HCT116 (cell line): ENCODE measurements at regions not wholly inside any gene's neighbourhood (a gene's known extent, or its start where the extent isn't known, plus 50 kb on each side); places are given as distances from the start of the nearest gene placed in this dataset.

ENCODE experiments used
- ATAC-seq: fragments of 200-7000 bp; cut with Tn5 transposase; 2 replicates; pipeline ENCODE4 v1.9.1; 2020; ENCODE audit warnings: mild to moderate bottlenecking, moderate library complexity
- BruUV-seq: library from RNA; stranded (reverse); fragments of 400-500 nt; replicated peaks from 2 replicates; lab custom pipeline; 2021; lab: Mats Ljungman, UMichigan
- CTCF ChIA-PET: fragments of 300-600 bp; sonication (Branson Sonifier 250); formaldehyde crosslinking; loops from one replicate; lab custom pipeline; 2021; ENCODE audit warnings: antibody characterized with exemption; lab: Charles Lee
- POLR2A ChIA-PET: fragments of 300-600, 350-600 bp; sonication (Branson Sonifier 250); formaldehyde crosslinking; loops from one replicate; lab custom pipeline; 2021; ENCODE audit warnings: antibody characterized with exemption; lab: Charles Lee
- RAD21 ChIA-PET, 2 experiments: fragments of 300-600 bp; sonication (Branson Sonifier 250); formaldehyde crosslinking; loops; one replicate each; lab custom pipeline; 2023; ENCODE audit warnings: low total read pairs in 2 of 2; ENCODE audit not compliant: uncharacterized antibody in 2 of 2, unreplicated experiment in 2 of 2, low non-redundant PET in 1 of 2; lab: Charles Lee
- DNase-seq: peaks from one replicate; pipeline ENCODE4 v3.0.0-alpha.2; 2010; ENCODE audit warnings: low read depth, low spot score
- H2AFZ ChIP-seq: fragments of 200-600 bp; shearing (Covaris generic), sonication (generic); 2 replicates; pipeline ENCODE4 v1.6.1; 2017; ENCODE audit warnings: low read depth, mixed run types, mixed read lengths, antibody characterized with exemption, low read length; ENCODE audit not compliant: poor library complexity, severe bottlenecking
- H3K27ac ChIP-seq: 2 replicates; pipeline ENCODE4 v1.5.1; 2012; ENCODE audit warnings: low read depth, low read length
- H3K27me3 ChIP-seq: fragments of 200-600 bp; sonication (generic); 2 replicates; pipeline ENCODE4 v1.6.1; 2016; ENCODE audit warnings: mixed run types, low read length, mixed read lengths; ENCODE audit not compliant: insufficient read depth
- H3K36me3 ChIP-seq, 2 experiments: fragments of 200-500 bp in 1 of 2; fragments of 200-600 bp in 1 of 2; sonication (Bioruptor generic) in 1 of 2; sonication (generic) in 1 of 2; 2 replicates each; pipeline versions ENCODE4 v1.5.1 to v1.6.1; 2014 to 2016; ENCODE audit warnings: low read length in 2 of 2, inconsistent platforms in 1 of 2, mixed read lengths in 1 of 2, mixed run types in 1 of 2; ENCODE audit not compliant: insufficient read depth in 2 of 2, control insufficient read depth in 1 of 2
- H3K4me1 ChIP-seq, 2 experiments: fragments of 200-600 bp in 1 of 2; sonication (generic) in 1 of 2; 2 replicates each; pipeline versions ENCODE4 v1.5.1 to v1.6.1; 2012 to 2017; ENCODE audit warnings: low read length in 2 of 2, inconsistent platforms in 1 of 2, mild to moderate bottlenecking in 1 of 2, mixed read lengths in 1 of 2, mixed run types in 1 of 2, moderate library complexity in 1 of 2; ENCODE audit not compliant: insufficient read depth in 2 of 2, control insufficient read depth in 1 of 2
- H3K4me2 ChIP-seq: fragments of 200-600 bp; sonication (generic); 2 replicates; pipeline ENCODE4 v1.6.1; 2017; ENCODE audit warnings: mixed run types, low read length, mixed read lengths
- H3K4me3 ChIP-seq, 2 experiments: fragments of 200-600 bp in 1 of 2; sonication (generic) in 1 of 2; replicated peaks in 1 of 2; 2 replicates each; pipeline ENCODE4 v1.5.1; 2011 to 2016; ENCODE audit warnings: low read length in 2 of 2, control low read depth in 1 of 2, low read depth in 1 of 2, mild to moderate bottlenecking in 1 of 2, mixed read lengths in 1 of 2, mixed run types in 1 of 2
- H3K79me2 ChIP-seq: fragments of 200-600 bp; sonication (generic); 2 replicates; pipeline ENCODE4 v1.6.1; 2017; ENCODE audit warnings: mild to moderate bottlenecking, mixed run types, low read length, moderate library complexity, mixed read lengths; ENCODE audit not compliant: insufficient read depth
- H3K9ac ChIP-seq: fragments of 200-600 bp; sonication (generic); 2 replicates; pipeline ENCODE4 v1.6.1; 2016; ENCODE audit warnings: low read length, mixed read lengths
- H3K9me2 ChIP-seq: fragments of 200-600 bp; sonication (generic), shearing (Covaris generic); 2 replicates; pipeline ENCODE4 v1.6.1; 2017; ENCODE audit warnings: mixed run types, mild to moderate bottlenecking, moderate library complexity; ENCODE audit not compliant: insufficient read depth
- H3K9me3 ChIP-seq, 2 experiments: fragments of 200-500 bp in 1 of 2; fragments of 200-600 bp in 1 of 2; sonication (Bioruptor generic) in 1 of 2; sonication (generic) in 1 of 2; 2 replicates each; pipeline ENCODE4 v1.6.1; 2014 to 2017; ENCODE audit warnings: low read length in 2 of 2, mixed read lengths in 2 of 2, inconsistent platforms in 1 of 2, low read depth in 1 of 2, mild to moderate bottlenecking in 1 of 2, mixed run types in 1 of 2, moderate library complexity in 1 of 2; ENCODE audit not compliant: control insufficient read depth in 1 of 2, insufficient read depth in 1 of 2
- H4K20me1 ChIP-seq: fragments of 200-600 bp; sonication (generic), shearing (Covaris generic); 2 replicates; pipeline ENCODE4 v1.6.1; 2017; ENCODE audit warnings: mixed run types, mild to moderate bottlenecking, moderate library complexity; ENCODE audit not compliant: insufficient read depth
- CBX3 ChIP-seq: IDR thresholded peaks from 2 replicates; pipeline ENCODE4 v1.6.1; 2012; ENCODE audit warnings: low read depth
- EGR1 ChIP-seq: IDR thresholded peaks from 2 replicates; pipeline ENCODE4 v1.6.1; 2012; ENCODE audit warnings: low read depth
- EZH2 ChIP-seq: fragments of 200-600 bp; sonication (generic); IDR thresholded peaks from 2 replicates; pipeline ENCODE4 v1.6.1; 2017; ENCODE audit warnings: antibody characterized with exemption, mixed run types
- EZH2phosphoT487 ChIP-seq: fragments of 200-600 bp; IDR thresholded peaks from 2 replicates; pipeline ENCODE4 v1.6.1; 2018; ENCODE audit warnings: antibody characterized with exemption, borderline replicate concordance
- FOSL1 ChIP-seq: IDR thresholded peaks from 2 replicates; pipeline ENCODE4 v1.6.1; 2012; ENCODE audit warnings: low read depth
- JUND ChIP-seq: IDR thresholded peaks from 2 replicates; pipeline ENCODE4 v1.6.1; 2012
- RAD21 ChIP-seq: IDR thresholded peaks from 2 replicates; pipeline ENCODE4 v1.6.1; 2012; ENCODE audit warnings: low read depth, mild to moderate bottlenecking
- SP1 ChIP-seq: IDR thresholded peaks from 2 replicates; pipeline ENCODE4 v1.6.1; 2012; ENCODE audit warnings: low read depth
- TCF7L2 ChIP-seq: IDR thresholded peaks from 2 replicates; pipeline ENCODE4 v1.7.0; 2011; ENCODE audit warnings: borderline replicate concordance, inconsistent platforms; ENCODE audit not compliant: insufficient read depth, insufficient read length; ENCODE audit errors: extremely low read depth
- intact Hi-C: fragments of 100-400 bp; cut with micrococcal nuclease; formaldehyde crosslinking; loops from 2 replicates; pipeline ENCODE4 v1.10.0; 2022
- TF ChIP-seq, protein P1 (sequence below): IDR thresholded peaks from 2 replicates; pipeline ENCODE4 v1.6.1; 2012; ENCODE audit warnings: low read depth
- TF ChIP-seq, protein P2 (sequence below), 3 experiments: fragments of 200-600 bp in 1 of 3; sonication (generic) in 1 of 3; IDR thresholded peaks in 2 of 3; conservative IDR thresholded peaks in 1 of 3; 2 replicates each; pipeline ENCODE4 v1.5.1; 2012 to 2017; ENCODE audit warnings: low read depth in 2 of 3, low read length in 2 of 3, antibody characterized with exemption in 1 of 3, borderline replicate concordance in 1 of 3, control low read depth in 1 of 3, mild to moderate bottlenecking in 1 of 3, mixed read lengths in 1 of 3, mixed run types in 1 of 3, moderate library complexity in 1 of 3; ENCODE audit not compliant: insufficient read depth in 1 of 3
- TF ChIP-seq, protein P3 (sequence below): IDR thresholded peaks from 2 replicates; pipeline ENCODE4 v1.6.1; 2012

DNA sequence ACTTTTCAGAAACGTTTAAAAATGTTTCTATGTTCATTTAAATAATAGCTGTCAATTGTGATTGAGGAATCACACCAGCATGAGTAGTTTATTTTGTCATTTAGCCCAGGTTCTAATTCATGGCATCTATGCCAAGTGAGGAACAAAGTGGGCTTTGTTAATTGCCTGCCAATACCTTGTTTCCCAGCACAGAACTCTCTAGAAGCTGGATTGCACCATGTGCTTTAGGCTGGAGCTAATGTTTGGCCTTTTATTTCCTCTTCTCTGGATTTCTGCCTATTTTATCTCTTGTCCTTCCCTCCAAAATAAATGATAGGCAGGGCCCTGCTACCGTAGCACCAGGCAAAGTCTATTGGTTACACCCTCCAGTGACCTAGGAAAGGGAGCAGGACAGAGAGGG is 109.9 kb upstream of the ITGB1 start:
- no peaks in the 10 kb centered on the region for H3K27me3 ChIP-seq
- H3K27ac ChIP-seq: no peak overlapping the region
- BruUV-seq: no TSS peak
- RAD21 ChIA-PET: no interaction called here
- H3K4me2 ChIP-seq: no peak overlapping the region
- H3K4me3 ChIP-seq: no peak overlapping the region
- ATAC-seq: no peak
- intact Hi-C loops: no loop called here
- H3K36me3 ChIP-seq: no peaks in the 10 kb centered on the region
- CTCF ChIA-PET: no interaction called here
- no peak for DNase-seq
- no peak overlapping the region for H3K9ac ChIP-seq
- H2AFZ ChIP-seq: no peak overlapping the region
- no peaks in the 10 kb centered on the region for H4K20me1 ChIP-seq
- no peaks in the 10 kb centered on the region for H3K9me3 ChIP-seq
- peaks cover 0 to 6% of the 10 kb centered on the region in 2 experiments; a peak in 1 of 4 replicates for H3K4me1 ChIP-seq
- POLR2A ChIA-PET: no interaction called here
- H3K79me2 ChIP-seq: no peaks in the 10 kb centered on the region
- TF ChIP-seq EGR1: no peak
- TF ChIP-seq, protein P1, sequence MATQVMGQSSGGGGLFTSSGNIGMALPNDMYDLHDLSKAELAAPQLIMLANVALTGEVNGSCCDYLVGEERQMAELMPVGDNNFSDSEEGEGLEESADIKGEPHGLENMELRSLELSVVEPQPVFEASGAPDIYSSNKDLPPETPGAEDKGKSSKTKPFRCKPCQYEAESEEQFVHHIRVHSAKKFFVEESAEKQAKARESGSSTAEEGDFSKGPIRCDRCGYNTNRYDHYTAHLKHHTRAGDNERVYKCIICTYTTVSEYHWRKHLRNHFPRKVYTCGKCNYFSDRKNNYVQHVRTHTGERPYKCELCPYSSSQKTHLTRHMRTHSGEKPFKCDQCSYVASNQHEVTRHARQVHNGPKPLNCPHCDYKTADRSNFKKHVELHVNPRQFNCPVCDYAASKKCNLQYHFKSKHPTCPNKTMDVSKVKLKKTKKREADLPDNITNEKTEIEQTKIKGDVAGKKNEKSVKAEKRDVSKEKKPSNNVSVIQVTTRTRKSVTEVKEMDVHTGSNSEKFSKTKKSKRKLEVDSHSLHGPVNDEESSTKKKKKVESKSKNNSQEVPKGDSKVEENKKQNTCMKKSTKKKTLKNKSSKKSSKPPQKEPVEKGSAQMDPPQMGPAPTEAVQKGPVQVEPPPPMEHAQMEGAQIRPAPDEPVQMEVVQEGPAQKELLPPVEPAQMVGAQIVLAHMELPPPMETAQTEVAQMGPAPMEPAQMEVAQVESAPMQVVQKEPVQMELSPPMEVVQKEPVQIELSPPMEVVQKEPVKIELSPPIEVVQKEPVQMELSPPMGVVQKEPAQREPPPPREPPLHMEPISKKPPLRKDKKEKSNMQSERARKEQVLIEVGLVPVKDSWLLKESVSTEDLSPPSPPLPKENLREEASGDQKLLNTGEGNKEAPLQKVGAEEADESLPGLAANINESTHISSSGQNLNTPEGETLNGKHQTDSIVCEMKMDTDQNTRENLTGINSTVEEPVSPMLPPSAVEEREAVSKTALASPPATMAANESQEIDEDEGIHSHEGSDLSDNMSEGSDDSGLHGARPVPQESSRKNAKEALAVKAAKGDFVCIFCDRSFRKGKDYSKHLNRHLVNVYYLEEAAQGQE: no peak
- TF ChIP-seq CBX3: no peak
- TF ChIP-seq SP1: no peak
- TF ChIP-seq EZH2: no peak
- no peak for TF ChIP-seq EZH2phosphoT487
- TF ChIP-seq, protein P2, sequence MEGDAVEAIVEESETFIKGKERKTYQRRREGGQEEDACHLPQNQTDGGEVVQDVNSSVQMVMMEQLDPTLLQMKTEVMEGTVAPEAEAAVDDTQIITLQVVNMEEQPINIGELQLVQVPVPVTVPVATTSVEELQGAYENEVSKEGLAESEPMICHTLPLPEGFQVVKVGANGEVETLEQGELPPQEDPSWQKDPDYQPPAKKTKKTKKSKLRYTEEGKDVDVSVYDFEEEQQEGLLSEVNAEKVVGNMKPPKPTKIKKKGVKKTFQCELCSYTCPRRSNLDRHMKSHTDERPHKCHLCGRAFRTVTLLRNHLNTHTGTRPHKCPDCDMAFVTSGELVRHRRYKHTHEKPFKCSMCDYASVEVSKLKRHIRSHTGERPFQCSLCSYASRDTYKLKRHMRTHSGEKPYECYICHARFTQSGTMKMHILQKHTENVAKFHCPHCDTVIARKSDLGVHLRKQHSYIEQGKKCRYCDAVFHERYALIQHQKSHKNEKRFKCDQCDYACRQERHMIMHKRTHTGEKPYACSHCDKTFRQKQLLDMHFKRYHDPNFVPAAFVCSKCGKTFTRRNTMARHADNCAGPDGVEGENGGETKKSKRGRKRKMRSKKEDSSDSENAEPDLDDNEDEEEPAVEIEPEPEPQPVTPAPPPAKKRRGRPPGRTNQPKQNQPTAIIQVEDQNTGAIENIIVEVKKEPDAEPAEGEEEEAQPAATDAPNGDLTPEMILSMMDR (IDR thresholded peaks at IDR 0.05 in 2 of 3, conservative IDR thresholded peaks at IDR 0.05 in 1 of 3; ENCODE audit: borderline replicate concordance in 1 of 3, insufficient read depth in 1 of 3, low read depth in 2 of 3, low read length in 2 of 3): no peak
- no peak for TF ChIP-seq JUND
- TF ChIP-seq, protein P3, sequence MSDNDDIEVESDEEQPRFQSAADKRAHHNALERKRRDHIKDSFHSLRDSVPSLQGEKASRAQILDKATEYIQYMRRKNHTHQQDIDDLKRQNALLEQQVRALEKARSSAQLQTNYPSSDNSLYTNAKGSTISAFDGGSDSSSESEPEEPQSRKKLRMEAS: no peak
- TF ChIP-seq FOSL1: no peak
- no peak for TF ChIP-seq RAD21
- TF ChIP-seq TCF7L2: no peak
- H3K9me2 ChIP-seq: no peaks in the 10 kb centered on the region
